B cell (primary cell): ENCODE measurements at regions not wholly inside any gene's neighbourhood (a gene's known extent, or its start where the extent isn't known, plus 50 kb on each side); places are given as distances from the start of the nearest gene placed in this dataset.

Experiments used
- ATAC-seq: fragments of 200-7000 bp; cut with Tn5 transposase; one replicate; pipeline ENCODE4 v1.10.0; 2021; ENCODE audit warnings: low read depth, mild to moderate bottlenecking, moderate number of reproducible peaks, moderate library complexity
- CTCF ChIA-PET: fragments of 350-600 bp; sonication (Branson Sonifier 250); formaldehyde crosslinking; loops from one replicate; lab custom pipeline; 2021; ENCODE audit warnings: antibody characterized with exemption, inconsistent platforms; lab: Charles Lee
- POLR2A ChIA-PET: fragments of 350-600 bp; sonication (Branson Sonifier 250); formaldehyde crosslinking; loops from one replicate; lab custom pipeline; 2021; ENCODE audit warnings: antibody characterized with exemption; lab: Charles Lee
- DNase-seq: peaks from one replicate; pipeline ENCODE4 v3.0.0; 2013
- H2AFZ ChIP-seq: 2 replicates; pipeline ENCODE4 v1.6.1; 2012; ENCODE audit warnings: mild to moderate bottlenecking, low read depth, low read length; ENCODE audit not compliant: insufficient read depth, poor library complexity, severe bottlenecking
- H3K27ac ChIP-seq, 2 donors: 1 replicate in 1 of 2; 2 replicates in 1 of 2; pipeline ENCODE4 v1.5.1; 2012 to 2013; ENCODE audit warnings: low read length in 2 of 2, mild to moderate bottlenecking in 2 of 2, moderate library complexity in 1 of 2
- H3K27me3 ChIP-seq, 4 experiments: fragments of 200-600 bp in 1 of 4; sonication (generic) in 1 of 4; replicated peaks in 1 of 4; 1 replicate in 2 of 4; 2 replicates in 2 of 4; pipeline versions ENCODE4 v1.6.1 to v1.7.0; 2013 to 2016; ENCODE audit warnings: low read length in 3 of 4, mild to moderate bottlenecking in 2 of 4, mixed read lengths in 1 of 4, moderate library complexity in 1 of 4; ENCODE audit not compliant: insufficient read depth in 4 of 4, control insufficient read depth in 3 of 4; ENCODE audit errors: control extremely low read depth in 1 of 4
- H3K36me3 ChIP-seq, 2 experiments: replicated peaks in 1 of 2; 1 replicate in 1 of 2; 2 replicates in 1 of 2; pipeline versions ENCODE4 v1.6.1 to v1.7.1; 2013; ENCODE audit warnings: low read length in 1 of 2; ENCODE audit not compliant: insufficient read depth in 2 of 2, control insufficient read depth in 1 of 2; ENCODE audit errors: control extremely low read depth in 1 of 2, extremely low read depth in 1 of 2
- H3K4me1 ChIP-seq, 2 donors: fragments of 200-600 bp in 1 of 2; sonication (generic) in 1 of 2; 1 replicate in 1 of 2; 2 replicates in 1 of 2; pipeline versions ENCODE4 v1.5.1 to v1.6.1; 2013 to 2017; ENCODE audit warnings: low read length in 2 of 2; ENCODE audit not compliant: control insufficient read depth in 2 of 2, insufficient read depth in 2 of 2
- H3K4me2 ChIP-seq: replicated peaks from 2 replicates; pipeline ENCODE3; 2012; ENCODE audit warnings: mild to moderate bottlenecking, low read depth, low read length; ENCODE audit not compliant: poor library complexity, severe bottlenecking
- H3K4me3 ChIP-seq, 5 experiments: fragments of 200-600 bp in 1 of 5; sonication (generic) in 1 of 5; 1 replicate in 3 of 5; 2 replicates in 2 of 5; pipeline versions ENCODE4 v1.5.1 to v1.7.0; 2011 to 2016; ENCODE audit warnings: low read length in 4 of 5, mild to moderate bottlenecking in 4 of 5, low read depth in 2 of 5, control low read depth in 1 of 5, moderate library complexity in 1 of 5; ENCODE audit not compliant: insufficient read depth in 1 of 5; ENCODE audit errors: control extremely low read depth in 1 of 5, extremely low read depth in 1 of 5
- H3K79me2 ChIP-seq: fragments of 200-600 bp; sonication (generic); one replicate; pipeline ENCODE4 v1.6.0; 2016; ENCODE audit warnings: low read length; ENCODE audit not compliant: control insufficient read depth, insufficient read depth
- H3K9ac ChIP-seq: fragments of 200-600 bp; sonication (generic); 2 replicates; pipeline ENCODE4 v1.6.1; 2017; ENCODE audit warnings: mild to moderate bottlenecking, low read length, moderate library complexity
- H3K9me3 ChIP-seq, 3 donors: one replicate each; pipeline versions ENCODE4 v1.6.1 to v1.7.1; 2013; ENCODE audit warnings: low read length in 2 of 3; ENCODE audit not compliant: control insufficient read depth in 2 of 3, insufficient read depth in 1 of 3; ENCODE audit errors: control extremely low read depth in 1 of 3
- H4K20me1 ChIP-seq: 2 replicates; pipeline ENCODE4 v1.6.0; 2012; ENCODE audit warnings: mild to moderate bottlenecking, low read length; ENCODE audit not compliant: insufficient read depth, control insufficient read depth, poor library complexity, severe bottlenecking
- H3K27ac Mint-ChIP-seq: one replicate; pipeline ENCODE4 v1.8.0; 2021; ENCODE audit warnings: mixed read lengths
- H3K27me3 Mint-ChIP-seq: one replicate; pipeline ENCODE4 v1.8.0; 2021; ENCODE audit warnings: mixed read lengths
- H3K4me1 Mint-ChIP-seq: one replicate; pipeline ENCODE4 v1.8.0; 2021; ENCODE audit warnings: mixed read lengths
- H3K4me3 Mint-ChIP-seq: one replicate; pipeline ENCODE4 v1.8.0; 2021; ENCODE audit warnings: mixed read lengths
- H3K9me3 Mint-ChIP-seq: one replicate; pipeline ENCODE4 v1.8.0; 2022; ENCODE audit warnings: mixed read lengths; ENCODE audit not compliant: insufficient read depth
- EZH2 ChIP-seq: IDR thresholded peaks from 2 replicates; pipeline ENCODE4 v1.6.1; 2012; ENCODE audit warnings: borderline replicate concordance, low read depth, mild to moderate bottlenecking, moderate library complexity, low read length; ENCODE audit not compliant: insufficient read depth, poor library complexity, severe bottlenecking
- WGBS: methylation state at CpG from one replicate; pipeline ENCODE4 v1.1.5; 2013; ENCODE audit warnings: missing lambda C conversion rate; ENCODE audit not compliant: insufficient coverage; 5-methylcytosine and 5-hydroxymethylcytosine counted together
- intact Hi-C: fragments of 100-400 bp; cut with micrococcal nuclease; formaldehyde crosslinking; loops from one replicate; pipeline ENCODE4 v1.10.0; 2022
- TF ChIP-seq, protein P1 (sequence below): fragments of 200-600 bp; IDR thresholded peaks from one replicate; pipeline ENCODE4 v1.8.0; 2022; ENCODE audit warnings: antibody characterized with exemption, mild to moderate bottlenecking

- H3K4me1 Mint-ChIP-seq = no peaks in the 10 kb centered on the region
- Histone ChIP-seq H2AFZ (no peak overlapping the region), H3K79me2 (no peaks in the 10 kb centered on the region), H3K9ac (no peak overlapping the region), H3K27ac (no peak overlapping the region), H3K9me3 (peaks cover 0 to 4% (median 0%) of the 10 kb centered on the region in 3 donors), H3K4me2 (no peak overlapping the region), H3K4me1 (no peaks in the 10 kb centered on the region), H3K4me3 (no peak overlapping the region), H3K27me3 (no peaks in the 10 kb centered on the region), H4K20me1 (no peaks in the 10 kb centered on the region), H3K36me3 (no peaks in the 10 kb centered on the region)
- intact Hi-C loops = no loop called here
- ChIA-PET CTCF (no interaction called here), POLR2A (no interaction called here)
- ATAC-seq = no peak
- H3K27me3 Mint-ChIP-seq = no peaks in the 10 kb centered on the region
- DNase-seq = no peak
- TF ChIP-seq, protein P1, sequence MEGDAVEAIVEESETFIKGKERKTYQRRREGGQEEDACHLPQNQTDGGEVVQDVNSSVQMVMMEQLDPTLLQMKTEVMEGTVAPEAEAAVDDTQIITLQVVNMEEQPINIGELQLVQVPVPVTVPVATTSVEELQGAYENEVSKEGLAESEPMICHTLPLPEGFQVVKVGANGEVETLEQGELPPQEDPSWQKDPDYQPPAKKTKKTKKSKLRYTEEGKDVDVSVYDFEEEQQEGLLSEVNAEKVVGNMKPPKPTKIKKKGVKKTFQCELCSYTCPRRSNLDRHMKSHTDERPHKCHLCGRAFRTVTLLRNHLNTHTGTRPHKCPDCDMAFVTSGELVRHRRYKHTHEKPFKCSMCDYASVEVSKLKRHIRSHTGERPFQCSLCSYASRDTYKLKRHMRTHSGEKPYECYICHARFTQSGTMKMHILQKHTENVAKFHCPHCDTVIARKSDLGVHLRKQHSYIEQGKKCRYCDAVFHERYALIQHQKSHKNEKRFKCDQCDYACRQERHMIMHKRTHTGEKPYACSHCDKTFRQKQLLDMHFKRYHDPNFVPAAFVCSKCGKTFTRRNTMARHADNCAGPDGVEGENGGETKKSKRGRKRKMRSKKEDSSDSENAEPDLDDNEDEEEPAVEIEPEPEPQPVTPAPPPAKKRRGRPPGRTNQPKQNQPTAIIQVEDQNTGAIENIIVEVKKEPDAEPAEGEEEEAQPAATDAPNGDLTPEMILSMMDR = no peak
- TF ChIP-seq EZH2 = no peak
- H3K27ac Mint-ChIP-seq = no peak overlapping the region
- H3K4me3 Mint-ChIP-seq = no peak overlapping the region
- WGBS = no CpG with 5 or more reads among the region's 3 CpGs
- peaks cover 3% of the 10 kb centered on the region for H3K9me3 Mint-ChIP-seq
These were observed 189.8 kb upstream of the SOX11 start for GRCh38 chr2:5502385-5502784.

DNA sequence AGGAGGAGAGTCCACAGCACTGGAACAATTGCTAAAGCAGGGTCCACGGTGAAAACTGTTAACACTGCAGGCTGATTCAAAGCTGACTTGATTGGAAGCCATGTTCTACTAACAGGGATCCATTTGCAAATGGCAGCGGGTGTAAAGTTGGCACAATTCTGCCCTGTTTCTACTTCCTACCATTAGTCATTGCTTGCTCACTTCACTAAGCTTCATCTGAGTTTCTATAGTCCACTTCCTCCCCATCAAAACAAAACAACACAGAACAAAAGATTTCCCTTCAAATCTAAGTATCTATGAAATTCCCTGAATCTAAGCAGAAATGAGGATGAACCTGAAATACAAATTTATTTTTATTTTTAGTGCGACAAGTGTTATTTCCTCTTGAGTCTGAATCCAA, 187.4 kb upstream of the SOX11 start:
- H3K9me3 ChIP-seq = peaks cover 0 to 6% (median 0%) of the 10 kb centered on the region in 3 donors
- intact Hi-C loops = no loop called here
- no peak for ATAC-seq
- no peaks in the 10 kb centered on the region for H4K20me1 ChIP-seq
- H3K27me3 ChIP-seq = no peaks in the 10 kb centered on the region
- H2AFZ ChIP-seq = no peak overlapping the region
- no peak for DNase-seq
- no peaks in the 10 kb centered on the region for H3K36me3 ChIP-seq
- 78% methylated on average over 3 of the region's 3 CpGs for WGBS
- H3K27ac Mint-ChIP-seq = no peak overlapping the region
- no peak overlapping the region for H3K4me3 ChIP-seq
- no peaks in the 10 kb centered on the region for H3K27me3 Mint-ChIP-seq
- no peaks in the 10 kb centered on the region for H3K4me1 Mint-ChIP-seq
- H3K79me2 ChIP-seq = no peaks in the 10 kb centered on the region
- H3K4me3 Mint-ChIP-seq = no peak overlapping the region
- TF ChIP-seq, protein P1 = no peak
- no peak for TF ChIP-seq EZH2
- no peaks in the 10 kb centered on the region for H3K4me1 ChIP-seq
- no peak overlapping the region for H3K4me2 ChIP-seq
- no peak overlapping the region for H3K9ac ChIP-seq
- H3K27ac ChIP-seq = no peak overlapping the region
- peaks cover 3% of the 10 kb centered on the region for H3K9me3 Mint-ChIP-seq
- ChIA-PET POLR2A (no interaction called here), CTCF (interaction anchor here (0.8 kb wide), 1 partner anchor 56 kb away, joined by 3 read pairs; no protein-coding TSS in a partner anchor)
